ENCODE measurements at regions not wholly inside any gene's neighbourhood (a gene's known extent, or its start where the extent isn't known, plus 50 kb on each side); places are given as distances from the start of the nearest gene placed in this dataset.
A peak's percentile ranks its signal among the peaks of the same experiment; 100 is the strongest.

GRCh38 chr1:29634324-29634723, 398.0 kb downstream of the PTPRU start:
- Histone ChIP-seq H3K9ac (ENCODE audit: control insufficient read depth, extremely low read depth, insufficient read depth, low read length) (no peak overlapping the region), H3K36me3 (ENCODE audit: control insufficient read depth in 2 of 2, extremely low read depth in 1 of 2, insufficient read depth in 2 of 2, low read length in 2 of 2) (no peaks in the 10 kb centered on the region), H4K20me1 (ENCODE audit: control insufficient read depth, extremely low read depth, insufficient read depth, low read length) (no peaks in the 10 kb centered on the region), H3K4me3 (ENCODE audit: control insufficient read depth in 2 of 3, extremely low read depth in 1 of 3, insufficient read depth in 2 of 3, low read depth in 1 of 3, low read length in 3 of 3) (no peak overlapping the region), H3K27me3 (ENCODE audit: control insufficient read depth, extremely low read depth, insufficient read depth, low read length) (no peaks in the 10 kb centered on the region), H3K27ac (ENCODE audit: control insufficient read depth, insufficient read depth, low read length) (no peak overlapping the region), H3K9me1 (ENCODE audit: control insufficient read depth, extremely low read depth, insufficient read depth, low read length) (no peaks in the 10 kb centered on the region), H3K79me2 (ENCODE audit: control insufficient read depth, insufficient read depth, low read length) (no peaks in the 10 kb centered on the region), H2AFZ (ENCODE audit: control insufficient read depth, low read length) (no peak overlapping the region), H3K4me1 (ENCODE audit: control insufficient read depth, extremely low read depth, insufficient read depth, low read length) (peaks cover 15% of the 10 kb centered on the region), H3K9me3 (ENCODE audit: control insufficient read depth, low read depth, low read length) (no peaks in the 10 kb centered on the region), H3K4me2 (ENCODE audit: control insufficient read depth, extremely low read depth, insufficient read depth, low read depth, low read length) (peak overlapping the region; percentile 12)
- FAIRE-seq (peak; percentile 44), DNase-seq (ENCODE audit: low read depth, low spot score) (no peak)
- dilution Hi-C loops (cut with MboI; ENCODE audit: extremely low pct_ligation_motif_present, low sequenced_read_pairs) = no loop called here
- TF ChIP-seq EZH2 (IDR thresholded peaks at IDR 0.05; ENCODE audit: low read length) (no peak), CTCF (optimal IDR thresholded peaks at IDR 0.05 in 1 of 3, IDR thresholded peaks at IDR 0.05 in 1 of 3, conservative IDR thresholded peaks at IDR 0.05 in 1 of 3; ENCODE audit: extremely low read depth in 1 of 3, insufficient read depth in 2 of 3, low read length in 3 of 3) (no peak)

- dilution Hi-C loops (cut with MboI; ENCODE audit: extremely low pct_ligation_motif_present, low sequenced_read_pairs) = no loop called here
- DNase-seq (ENCODE audit: low read depth, low spot score) (no peak), FAIRE-seq (no peak)
- Histone ChIP-seq H3K4me2 (ENCODE audit: control insufficient read depth, extremely low read depth, insufficient read depth, low read depth, low read length) (no peak overlapping the region), H3K9me1 (ENCODE audit: control insufficient read depth, extremely low read depth, insufficient read depth, low read length) (no peaks in the 10 kb centered on the region), H2AFZ (ENCODE audit: control insufficient read depth, low read length) (no peak overlapping the region), H3K79me2 (ENCODE audit: control insufficient read depth, insufficient read depth, low read length) (no peaks in the 10 kb centered on the region), H3K4me1 (ENCODE audit: control insufficient read depth, extremely low read depth, insufficient read depth, low read length) (peaks cover 9% of the 10 kb centered on the region), H4K20me1 (ENCODE audit: control insufficient read depth, extremely low read depth, insufficient read depth, low read length) (no peaks in the 10 kb centered on the region), H3K27ac (ENCODE audit: control insufficient read depth, insufficient read depth, low read length) (no peak overlapping the region), H3K36me3 (ENCODE audit: control insufficient read depth in 2 of 2, extremely low read depth in 1 of 2, insufficient read depth in 2 of 2, low read length in 2 of 2) (no peaks in the 10 kb centered on the region), H3K9ac (ENCODE audit: control insufficient read depth, extremely low read depth, insufficient read depth, low read length) (no peak overlapping the region), H3K9me3 (ENCODE audit: control insufficient read depth, low read depth, low read length) (no peaks in the 10 kb centered on the region), H3K27me3 (ENCODE audit: control insufficient read depth, extremely low read depth, insufficient read depth, low read length) (no peaks in the 10 kb centered on the region), H3K4me3 (ENCODE audit: control insufficient read depth in 2 of 3, extremely low read depth in 1 of 3, insufficient read depth in 2 of 3, low read depth in 1 of 3, low read length in 3 of 3) (no peak overlapping the region)
- TF ChIP-seq CTCF (optimal IDR thresholded peaks at IDR 0.05 in 1 of 3, IDR thresholded peaks at IDR 0.05 in 1 of 3, conservative IDR thresholded peaks at IDR 0.05 in 1 of 3; ENCODE audit: extremely low read depth in 1 of 3, insufficient read depth in 2 of 3, low read length in 3 of 3) (no peak), EZH2 (IDR thresholded peaks at IDR 0.05; ENCODE audit: low read length) (no peak)
These were observed 397.4 kb downstream of the PTPRU start for GRCh38 chr1:29633771-29634170.

Data from keratinocyte (primary cell).